Activated gamma-delta T cell treated with anti-CD3 and anti-CD28 coated beads, Interleukin-2, amount 50 U/mL, for 16 hours (primary cell): ENCODE measurements at regions not wholly inside any gene's neighbourhood (a gene's known extent, or its start where the extent isn't known, plus 50 kb on each side); places are given as distances from the start of the nearest gene placed in this dataset.
"Not testable (repeated sequence)": the region's sequence is repeated elsewhere in the genome, so short reads cannot be mapped to it uniquely, and the experiment has no call there.

Experiments used
- DNase-seq: peaks from one replicate; pipeline ENCODE4 v3.0.0-alpha.2; 2020; ENCODE audit warnings: low read depth

DNA sequence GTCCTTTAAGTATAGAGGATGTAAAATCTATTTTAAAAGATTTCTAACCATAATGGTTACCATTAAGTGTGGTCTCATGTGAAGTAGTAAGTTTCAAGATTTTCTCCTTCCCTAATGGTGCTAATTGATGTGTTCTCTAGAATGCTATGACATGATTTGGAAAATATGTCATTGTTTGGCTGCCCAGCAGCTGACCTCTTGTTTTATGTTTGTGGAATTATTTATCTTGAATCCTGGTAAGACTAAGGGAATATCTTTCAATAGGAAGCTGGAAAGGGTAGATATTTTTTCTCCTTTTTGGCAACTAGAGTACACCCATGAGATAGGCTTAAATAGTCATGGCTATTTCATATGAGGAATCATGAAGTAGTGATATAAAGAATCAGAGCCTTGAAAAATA is 139.8 kb upstream of the CHODL start:
- no peak for DNase-seq

DNA sequence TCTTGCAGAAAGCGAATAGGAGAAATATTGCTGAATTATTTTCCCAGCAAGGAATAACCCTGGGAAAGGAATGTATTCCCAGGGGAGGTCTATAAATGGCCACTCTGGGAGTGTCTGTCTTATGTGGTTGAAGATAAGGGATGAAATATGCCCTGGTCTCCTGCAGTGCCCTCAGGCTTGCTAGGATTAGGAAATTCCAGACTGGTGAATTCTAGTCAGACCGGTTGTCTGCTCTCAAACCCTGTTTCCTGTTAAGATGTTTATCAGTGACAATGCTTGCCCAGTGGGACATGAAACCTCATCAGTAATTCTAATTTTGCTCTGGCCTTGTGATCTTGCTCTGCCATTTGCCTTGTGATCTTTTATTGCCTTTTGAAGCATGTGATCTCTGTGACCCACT is 148.2 kb upstream of the CHODL start:
- DNase-seq, result not testable (repeated sequence)

DNA sequence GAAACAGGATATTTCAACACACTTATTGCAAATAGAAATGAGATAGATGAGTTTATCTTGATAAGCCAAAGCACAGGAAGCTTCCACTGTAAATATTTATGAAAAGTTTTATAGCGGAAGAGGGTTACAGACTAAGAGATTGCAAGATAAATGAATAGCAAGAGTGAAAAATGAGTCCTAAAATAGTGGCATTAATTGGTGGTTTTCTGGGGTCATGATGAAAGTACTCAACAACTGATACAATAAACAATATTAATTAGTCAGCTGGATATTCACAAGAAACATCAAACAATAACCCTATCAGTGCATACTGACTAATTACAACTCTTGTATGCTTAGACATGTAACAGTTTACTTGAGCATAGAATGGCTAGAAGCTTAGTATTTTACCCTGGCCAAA is 154.8 kb upstream of the CHODL start:
- no peak for DNase-seq

DNA sequence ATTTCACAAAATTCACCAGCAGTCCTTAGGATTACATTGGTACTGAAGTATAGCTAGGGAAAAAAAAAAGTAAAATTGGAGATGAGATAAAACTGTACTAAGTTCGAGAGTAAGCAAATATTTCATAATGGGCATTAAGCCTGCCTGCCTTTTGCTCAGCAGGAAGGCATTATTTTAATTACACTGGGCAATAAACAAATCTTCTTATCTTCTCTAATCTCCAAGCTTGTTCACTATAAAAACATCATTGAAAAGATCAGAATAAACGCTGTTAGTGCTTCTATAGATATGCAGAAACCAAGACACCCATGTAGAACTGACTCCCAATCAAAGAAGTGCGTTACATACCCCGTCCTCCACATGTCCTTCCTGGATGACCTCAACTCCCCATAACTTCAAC is 174.2 kb upstream of the CHODL start:
- no peak for DNase-seq

DNA sequence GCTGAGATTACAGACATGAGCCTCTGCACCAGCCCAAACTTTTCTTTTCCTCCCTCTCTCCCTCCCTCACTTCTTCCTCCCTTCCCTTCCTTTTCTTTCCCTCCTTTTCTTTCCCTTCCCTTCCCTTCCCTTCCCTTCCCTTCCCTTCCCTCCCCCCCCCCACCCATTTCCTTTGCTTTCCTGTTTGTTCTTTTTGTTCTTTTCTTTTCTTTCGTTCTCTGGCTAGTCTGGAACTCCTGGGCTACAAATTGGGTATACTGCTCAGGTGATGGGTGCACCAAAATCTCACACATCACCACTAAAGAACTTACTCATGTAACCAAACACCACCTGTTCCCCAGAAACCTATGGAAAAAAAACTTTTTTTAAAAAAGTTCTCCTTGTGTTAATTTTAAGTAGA is 174.8 kb upstream of the CHODL start:
- no peak for DNase-seq

DNA sequence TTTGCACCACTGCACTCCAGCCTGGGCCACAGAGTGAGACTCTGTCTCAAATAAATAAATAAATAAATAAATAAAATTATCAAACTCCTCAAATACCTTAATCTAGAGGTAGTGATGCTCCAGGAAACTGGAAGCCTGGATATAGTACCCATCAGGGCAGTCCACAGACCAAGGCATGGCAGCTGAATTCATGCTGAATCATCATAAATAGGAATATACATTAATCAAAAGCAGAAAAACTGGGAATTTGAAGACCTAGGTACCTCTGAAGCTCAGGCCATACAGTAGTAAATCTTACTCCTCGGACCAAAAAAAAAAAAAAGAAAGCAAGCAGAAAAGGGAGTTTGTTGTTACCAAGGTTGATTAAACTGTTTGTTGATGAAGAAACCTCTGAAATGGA is 184.2 kb upstream of the CHODL start:
- no peak for DNase-seq

DNA sequence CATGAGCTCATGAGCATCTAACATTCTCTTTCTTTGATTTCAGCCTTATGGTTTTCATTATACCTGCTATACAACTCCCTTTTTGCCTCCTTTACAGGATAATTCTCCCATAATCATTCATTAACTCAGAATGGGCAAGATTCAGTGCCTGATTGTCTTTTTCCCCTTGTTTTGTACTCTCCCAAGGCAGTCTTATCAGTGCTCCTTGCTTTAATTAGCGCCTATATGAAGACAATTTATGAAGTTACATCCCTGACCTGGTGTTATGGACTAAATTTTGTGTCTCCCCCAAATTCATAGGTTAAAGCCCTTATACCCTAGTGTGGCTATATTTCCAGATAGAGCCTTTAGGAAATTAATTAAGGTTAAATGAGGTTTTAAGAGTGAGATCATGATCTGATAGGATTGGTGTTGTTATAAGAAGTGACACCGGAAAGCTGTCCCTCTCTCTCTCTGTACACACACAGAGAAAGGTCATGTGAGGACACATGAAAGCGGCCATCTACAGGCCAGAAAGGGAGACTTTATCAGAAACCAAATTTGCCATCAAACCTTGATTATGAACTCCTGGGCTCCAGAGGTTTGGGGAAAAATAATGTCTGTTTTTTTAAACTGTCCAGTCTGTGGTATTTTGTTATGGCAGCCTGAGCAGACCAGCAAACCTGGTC is 185.8 kb upstream of the CHODL start:
- no peak for DNase-seq

DNA sequence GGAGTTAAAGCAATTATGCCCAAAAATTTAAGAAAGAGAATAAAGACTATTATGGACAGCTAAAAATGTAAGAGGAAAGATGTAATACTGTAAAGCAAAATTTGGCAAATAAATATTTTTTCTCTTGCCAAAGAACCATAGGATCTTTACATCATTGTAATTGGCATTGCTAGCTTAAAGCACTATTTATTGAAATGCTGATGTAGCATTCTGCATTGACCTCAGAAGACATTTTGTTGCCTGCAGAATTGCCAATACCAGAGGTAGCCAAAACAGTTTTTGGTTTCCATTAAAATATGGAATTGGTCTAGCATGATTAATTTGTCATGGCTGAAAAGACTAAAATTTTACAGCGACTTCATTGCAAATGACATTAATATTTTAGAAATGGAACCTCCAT is 191.5 kb upstream of the CHODL start:
- DNase-seq, result no peak

DNA sequence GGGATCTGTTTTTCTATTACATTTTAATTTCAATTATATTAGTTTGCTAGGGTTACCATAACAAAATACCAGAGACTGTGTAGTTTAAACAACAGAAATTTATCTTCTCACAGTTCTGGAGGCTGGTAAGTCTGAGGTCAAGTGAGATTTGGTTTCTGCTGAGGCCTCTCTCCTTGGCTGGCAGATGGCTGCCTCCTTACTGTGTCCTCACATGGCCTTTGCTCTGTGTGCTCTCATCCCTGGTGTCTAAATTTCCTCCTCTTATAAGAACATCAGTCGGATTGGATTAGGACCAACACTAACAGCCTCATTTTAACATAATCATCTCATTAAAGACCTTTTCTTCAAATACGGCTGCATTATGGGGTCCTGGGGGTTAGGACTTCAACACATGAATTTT is 195.2 kb upstream of the CHODL start:
- no peak for DNase-seq

DNA sequence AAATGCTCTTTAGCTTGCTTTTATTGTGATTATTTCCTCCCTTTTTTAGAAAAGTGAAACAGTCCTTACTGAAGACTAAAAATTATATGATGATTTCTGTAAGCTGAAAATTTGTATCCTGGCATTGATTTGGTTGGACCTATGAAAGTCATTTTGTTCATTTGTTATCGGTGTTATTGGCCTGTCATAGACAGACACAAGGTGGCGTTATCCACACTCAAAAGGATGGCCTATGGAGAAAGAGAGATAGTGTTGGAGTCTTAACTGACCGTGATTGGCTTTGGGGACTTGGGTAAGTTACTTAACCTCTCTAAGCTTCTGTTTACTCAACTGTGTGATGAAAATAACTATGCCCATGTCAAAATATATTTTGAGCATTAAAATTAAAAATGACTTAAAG is 203.6 kb upstream of the CHODL start:
- no peak for DNase-seq

DNA sequence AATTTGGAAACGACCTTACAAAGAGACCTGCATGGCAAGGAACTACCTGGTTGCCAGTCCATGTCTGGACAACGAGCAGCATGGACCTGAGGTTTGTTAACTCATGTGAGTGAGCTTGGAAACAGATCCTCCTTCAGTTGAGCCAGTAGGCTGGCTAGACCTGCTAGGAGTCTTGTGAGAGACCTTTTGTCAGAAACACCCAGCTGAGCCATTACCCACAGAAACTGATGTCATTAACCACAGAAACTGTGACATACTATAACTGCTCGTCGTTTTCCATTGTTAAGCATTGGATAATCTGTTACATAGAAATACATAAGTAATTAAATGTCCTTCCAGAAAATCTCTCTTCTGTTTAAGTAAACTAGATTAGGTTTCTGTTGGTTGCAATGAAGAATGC is 211.1 kb upstream of the C21orf91 start:
- DNase-seq, result no peak

DNA sequence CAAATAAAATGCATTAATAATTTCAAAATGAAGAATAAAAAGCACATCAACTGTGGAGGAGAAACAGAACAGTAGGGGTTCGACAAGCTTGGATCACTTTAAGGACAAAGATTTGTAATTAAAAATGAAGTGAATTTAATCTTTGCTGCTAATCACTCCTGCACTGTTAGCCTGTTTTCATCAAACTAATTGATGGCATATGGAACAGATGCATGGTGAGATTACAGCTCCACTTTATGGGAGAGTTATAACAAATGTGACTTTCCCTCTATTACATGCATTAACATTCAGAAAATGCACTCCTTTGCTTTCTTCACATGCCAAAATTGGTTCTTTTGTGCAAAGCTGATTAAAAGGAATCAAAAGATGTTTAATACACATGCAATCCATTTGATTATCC is 207.2 kb upstream of the C21orf91 start:
- no peak for DNase-seq

DNA sequence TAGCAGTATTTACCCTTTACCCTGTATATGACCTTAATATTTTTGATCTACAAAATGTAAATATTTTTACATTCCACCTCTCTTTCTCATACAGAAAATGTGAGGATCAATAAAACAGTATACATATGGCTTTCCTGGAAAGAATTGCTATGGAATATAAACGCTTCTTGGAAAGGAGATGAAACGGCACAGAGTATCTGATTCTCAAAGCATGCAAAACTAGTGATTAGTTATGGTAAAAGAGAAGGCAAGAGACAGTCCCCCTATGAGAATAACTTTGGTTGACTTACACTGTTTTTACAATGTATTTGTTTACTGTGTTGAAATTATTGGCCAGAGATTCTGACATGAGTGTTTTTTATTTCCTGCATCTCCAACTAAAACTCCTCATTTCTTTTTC is 204.6 kb upstream of the C21orf91 start:
- no peak for DNase-seq

DNA sequence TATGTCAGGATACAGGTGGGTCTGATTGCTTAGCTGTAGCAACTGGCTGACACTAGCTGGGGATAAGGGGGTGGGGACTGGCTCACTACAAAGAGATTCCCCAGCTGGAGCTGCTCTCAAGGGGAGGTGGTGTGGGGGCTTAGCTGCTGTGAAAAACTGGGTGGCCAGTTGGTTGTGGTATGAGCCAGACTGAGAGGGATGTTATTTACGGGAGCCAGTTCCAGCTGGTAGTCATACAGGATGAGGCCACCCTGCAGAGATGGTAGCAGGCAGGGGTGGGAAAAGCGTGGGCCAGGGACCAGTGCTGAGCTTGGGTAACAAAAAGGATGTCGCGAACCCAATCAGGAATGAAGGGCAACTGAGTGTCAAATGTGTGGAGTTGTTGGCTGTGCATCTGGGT is 204.0 kb upstream of the C21orf91 start:
- no peak for DNase-seq

DNA sequence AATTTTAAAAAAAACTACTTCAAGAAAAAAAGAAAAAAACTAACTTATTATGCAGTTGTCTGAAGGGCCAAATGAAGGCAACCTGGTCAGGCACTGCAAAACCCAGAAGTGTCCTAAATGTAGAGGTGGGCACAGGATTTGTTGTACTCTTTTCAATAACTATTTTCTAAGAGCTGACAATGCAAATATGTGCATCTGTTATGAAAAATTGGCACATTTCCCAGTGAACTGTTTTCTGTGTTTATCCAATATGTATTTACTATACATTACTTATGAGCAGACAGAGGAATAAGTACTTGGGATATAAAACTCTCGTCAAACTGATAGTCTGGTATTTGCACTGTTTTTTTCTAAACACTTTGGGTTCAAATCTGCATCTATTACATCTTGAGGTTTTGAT is 188.0 kb upstream of the C21orf91 start:
- DNase-seq, result no peak

DNA sequence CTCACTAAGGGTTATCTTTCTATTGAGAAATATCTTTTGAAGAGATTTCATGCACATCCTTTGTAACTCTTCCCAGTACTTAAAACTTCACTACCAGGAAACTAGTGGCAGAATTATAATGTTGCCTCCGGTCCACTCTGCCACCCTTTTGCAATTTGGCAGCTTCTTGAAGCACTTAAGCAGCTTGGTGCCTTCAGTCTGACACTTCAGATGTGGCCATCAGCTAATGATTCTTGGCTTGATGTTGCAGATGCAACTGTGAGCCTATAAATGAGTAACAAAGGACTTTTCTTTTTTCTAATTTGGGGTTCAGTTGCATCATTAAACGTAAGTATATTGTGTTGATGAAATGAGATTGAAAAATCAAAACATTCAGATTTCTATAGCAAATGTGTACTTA is 187.5 kb upstream of the C21orf91 start:
- no peak for DNase-seq

DNA sequence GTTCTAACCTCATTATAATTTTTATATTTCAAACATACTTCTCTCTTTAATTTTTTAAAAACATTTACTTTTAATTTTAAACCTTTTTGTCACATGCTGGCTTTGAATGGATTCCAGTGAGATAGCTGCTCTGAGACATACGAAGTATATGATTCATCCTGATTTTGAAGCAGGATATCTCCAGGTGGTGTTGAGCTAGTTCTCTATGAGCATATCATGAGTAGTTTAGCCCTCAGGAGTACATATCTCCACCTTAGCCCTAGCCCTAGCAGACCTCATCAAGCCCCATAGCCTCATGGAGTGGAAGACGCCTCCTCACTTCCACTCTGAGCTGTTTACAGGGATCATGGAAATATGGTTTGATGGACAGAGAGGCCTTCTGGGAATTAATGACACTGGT is 183.2 kb upstream of the C21orf91 start:
- DNase-seq, result no peak

DNA sequence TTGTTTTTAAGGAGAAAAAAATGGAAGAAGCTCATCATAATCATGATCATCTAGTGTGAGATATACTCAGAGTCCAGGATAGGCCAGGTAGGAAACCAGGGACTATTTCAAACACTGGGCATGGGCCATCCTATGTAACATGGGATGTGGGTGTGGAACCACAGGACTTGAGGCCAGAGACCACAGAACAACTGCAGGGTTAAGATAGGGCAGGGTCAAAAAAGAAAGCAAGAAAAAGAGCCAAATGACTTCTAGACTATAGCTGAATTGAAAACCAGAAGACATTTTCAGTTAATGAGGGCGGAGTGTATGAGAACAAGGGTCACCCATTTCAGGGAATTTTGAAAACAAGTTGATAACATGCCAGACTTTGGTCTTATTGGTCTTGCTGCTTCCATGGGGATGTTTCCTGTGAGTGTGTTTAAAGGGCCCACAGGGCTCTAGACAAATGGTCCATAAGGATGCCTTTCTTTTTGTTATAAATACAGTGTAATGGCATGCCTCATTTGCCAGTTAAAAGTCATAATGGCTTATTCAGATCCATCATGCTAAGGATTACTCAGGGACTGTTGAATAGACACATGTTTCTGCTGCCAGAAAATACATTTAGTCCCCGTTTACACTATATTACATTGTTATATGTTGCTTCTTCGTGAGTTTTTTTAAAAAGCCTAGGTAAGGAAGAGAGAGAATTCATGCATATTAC is 182.0 kb upstream of the C21orf91 start:
- DNase-seq, result no peak

DNA sequence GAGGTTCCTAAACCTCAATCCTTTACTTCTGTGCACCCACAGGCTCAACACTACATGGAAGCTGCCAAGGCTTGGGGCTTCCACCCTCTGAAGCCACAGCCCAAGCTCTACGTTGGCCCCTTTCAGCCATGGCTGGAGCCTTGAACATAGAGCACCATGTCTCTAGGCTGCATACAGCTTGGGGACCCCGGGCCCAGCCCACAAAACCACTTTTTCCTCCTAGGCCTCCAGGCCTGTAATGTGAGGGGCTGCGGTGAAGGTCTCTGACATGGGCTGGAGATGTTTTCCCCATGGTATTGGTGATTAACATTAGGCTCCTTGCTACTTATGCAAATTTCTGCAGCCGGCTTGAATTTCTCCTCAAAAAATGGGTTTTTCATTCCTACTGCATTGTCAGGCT is 179.4 kb upstream of the C21orf91 start:
- not testable (repeated sequence) for DNase-seq

DNA sequence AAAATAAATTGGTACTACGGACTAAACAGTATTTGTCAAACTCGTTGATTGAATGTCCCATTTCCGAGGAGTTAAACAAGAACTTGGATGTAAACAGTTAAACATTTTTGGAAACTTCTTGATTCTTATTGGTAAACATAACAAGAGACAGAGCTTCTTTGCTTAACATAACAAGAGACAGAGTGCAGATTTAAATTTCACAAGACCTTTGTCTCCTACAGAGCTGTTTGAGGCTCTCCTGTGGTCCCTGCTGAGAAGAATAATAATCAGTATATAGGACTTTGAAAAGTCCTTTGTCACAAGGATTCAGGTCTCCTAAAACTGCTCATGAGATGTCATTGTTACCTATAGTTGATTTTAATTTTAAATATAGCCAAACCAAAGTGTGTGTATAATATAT is 170.6 kb upstream of the C21orf91 start:
- no peak for DNase-seq

DNA sequence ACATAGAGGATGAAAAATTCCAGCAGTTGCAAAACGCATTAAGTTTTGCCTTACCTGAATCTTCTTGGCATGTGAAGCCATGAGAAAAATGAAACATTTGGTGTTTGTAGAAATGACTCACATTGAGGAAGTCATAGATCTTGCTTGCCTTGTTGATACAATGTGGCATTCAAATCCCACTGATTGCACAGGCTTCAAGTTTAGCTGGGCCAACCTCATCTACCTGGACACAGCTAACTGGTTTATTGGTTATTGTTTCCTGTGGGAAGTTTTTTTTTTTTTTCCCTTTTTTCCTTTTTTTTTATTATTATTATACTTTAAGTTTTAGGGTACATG is 168.9 kb upstream of the C21orf91 start:
- DNase-seq, result no peak

DNA sequence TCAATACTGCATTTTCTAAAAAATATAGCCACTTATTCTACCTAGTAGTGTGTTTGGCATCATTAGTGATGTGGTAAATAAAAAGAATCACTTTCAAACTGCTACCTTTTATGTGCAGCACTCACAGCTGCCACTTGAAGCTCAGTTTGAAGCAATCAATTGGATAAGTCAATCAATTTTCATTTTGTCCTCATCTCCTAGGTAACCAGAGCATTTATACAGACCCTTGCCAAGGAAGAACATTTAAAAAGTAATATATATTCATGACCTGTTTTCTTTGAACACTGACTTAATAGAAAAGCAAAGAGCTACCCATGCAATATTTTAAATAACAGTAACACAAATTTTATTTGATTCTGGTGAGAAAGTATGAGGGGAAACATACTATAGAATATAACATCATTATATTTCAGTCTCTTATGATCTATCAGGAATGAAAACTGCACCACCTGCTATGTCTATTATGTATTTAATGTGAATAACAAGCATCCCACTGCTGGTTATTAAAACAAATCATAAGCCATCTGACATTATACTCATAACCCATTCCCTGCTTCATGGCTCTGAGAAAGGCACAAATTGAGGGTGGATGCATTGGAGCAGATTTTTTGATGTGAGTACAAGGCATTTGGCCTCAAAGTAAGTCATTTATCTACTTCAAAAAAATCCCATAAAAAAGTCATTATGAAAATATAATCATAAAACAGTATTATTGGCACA is 168.4 kb upstream of the C21orf91 start:
- DNase-seq, result no peak

DNA sequence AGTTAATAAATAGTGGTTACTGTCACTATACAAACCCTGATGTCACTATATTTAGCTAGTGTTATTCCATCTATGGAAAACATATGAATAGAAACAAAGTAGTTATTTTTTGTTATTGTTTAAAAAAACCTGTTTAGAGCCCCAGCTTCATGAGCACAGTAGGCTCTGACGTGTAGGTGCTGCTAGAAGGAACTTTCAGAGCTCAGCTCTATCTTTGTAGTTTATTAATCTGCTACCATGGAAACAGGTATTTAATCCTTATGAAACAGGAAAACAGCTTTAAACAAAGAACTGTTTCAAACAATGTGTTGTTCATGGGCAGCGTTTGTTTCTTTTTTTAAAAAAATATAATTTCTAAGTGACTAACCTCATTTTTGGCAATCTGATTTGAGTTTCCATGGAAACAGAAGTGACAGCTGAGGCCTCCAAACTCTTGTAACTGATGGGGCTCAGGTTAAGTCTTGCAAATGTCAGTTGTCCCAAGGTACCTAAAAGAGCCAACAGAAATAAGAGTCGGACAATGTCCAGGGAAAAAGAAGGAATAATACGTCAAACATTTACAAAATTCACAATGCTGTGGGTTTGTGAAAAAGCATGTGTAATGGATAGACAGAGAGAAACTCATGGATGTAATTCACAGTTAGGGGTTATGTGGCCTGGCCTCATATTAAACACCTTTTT is 162.0 kb upstream of the C21orf91 start:
- no peak for DNase-seq
